Left renal cortex interstitium (tissue), 4 donors: ENCODE measurements at regions not wholly inside any gene's neighbourhood (a gene's known extent, or its start where the extent isn't known, plus 50 kb on each side); places are given as distances from the start of the nearest gene placed in this dataset.

ENCODE experiments used
- DNase-seq, 4 donors: peaks; one replicate each; pipeline ENCODE4 v3.0.0-alpha.2; 2013; ENCODE audit warnings: low read depth in 4 of 4, low spot score in 2 of 4, missing footprints in 1 of 4

- no peak for DNase-seq
Observed at GRCh38 chr11:13868710-13869397, 93.7 kb upstream of the SPON1 start.

- DNase-seq: no peak
Observed at GRCh38 chr11:13869398-13869886, 93.1 kb upstream of the SPON1 start.

DNA sequence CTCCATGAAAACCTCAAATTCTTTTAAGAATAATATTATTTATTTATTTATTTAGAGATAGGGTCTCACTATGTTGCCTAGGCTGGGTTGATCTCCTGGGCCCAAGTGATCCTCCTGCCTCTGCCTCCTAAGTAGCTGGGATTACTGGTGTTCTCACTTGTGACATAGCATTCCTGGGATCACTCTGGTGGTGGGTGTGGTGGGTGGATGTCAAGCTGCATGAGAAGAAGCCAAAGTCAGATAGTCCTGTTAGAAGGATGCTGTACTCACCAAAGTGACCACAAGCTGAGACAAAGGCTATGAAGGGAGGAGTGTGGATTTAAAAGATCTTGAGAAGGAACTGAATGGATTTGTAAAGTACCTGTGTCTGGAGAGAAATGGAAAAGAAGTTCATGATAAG lies 87.9 kb upstream of the SPON1 start:
- DNase-seq: no peak

DNA sequence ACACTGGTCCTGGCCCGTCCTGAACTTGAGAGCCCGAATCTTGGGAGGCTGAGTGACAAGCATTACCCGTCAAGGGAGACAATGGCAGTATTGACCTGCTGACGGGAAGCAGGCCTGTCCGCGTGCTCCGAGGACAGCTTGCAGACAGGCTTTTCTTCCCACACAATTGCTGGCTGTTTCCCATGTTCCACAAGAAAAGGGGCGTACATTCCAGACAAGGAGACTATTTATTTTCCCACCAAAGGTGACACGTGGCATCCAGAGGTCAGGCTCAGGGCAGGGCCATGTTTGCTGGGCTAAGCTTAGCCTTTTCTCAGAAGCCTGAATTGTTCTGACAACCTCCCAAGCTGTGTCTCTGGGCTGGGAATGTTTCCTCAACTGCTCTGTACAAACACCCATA lies 86.9 kb upstream of the SPON1 start:
- no peak for DNase-seq

DNA sequence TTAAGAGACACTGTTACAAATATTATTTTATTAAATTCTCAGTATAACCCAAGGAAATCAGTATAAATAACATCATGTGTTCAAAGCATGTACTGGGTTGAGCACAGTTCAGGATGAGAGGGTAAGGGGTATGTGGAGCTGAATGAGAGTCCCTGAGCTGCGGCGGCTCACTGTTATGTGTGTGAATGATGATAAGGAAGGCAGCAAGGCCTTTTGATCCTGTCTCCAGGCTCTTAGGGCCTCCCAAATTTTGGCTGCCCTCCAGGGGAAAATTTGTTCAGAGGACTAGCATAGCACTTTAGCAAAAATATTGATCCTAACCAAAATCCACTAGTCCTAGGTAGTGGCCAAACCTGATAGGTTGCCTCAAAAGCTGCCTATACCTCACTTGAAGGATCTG lies 86.1 kb upstream of the SPON1 start:
- DNase-seq: no peak

DNA sequence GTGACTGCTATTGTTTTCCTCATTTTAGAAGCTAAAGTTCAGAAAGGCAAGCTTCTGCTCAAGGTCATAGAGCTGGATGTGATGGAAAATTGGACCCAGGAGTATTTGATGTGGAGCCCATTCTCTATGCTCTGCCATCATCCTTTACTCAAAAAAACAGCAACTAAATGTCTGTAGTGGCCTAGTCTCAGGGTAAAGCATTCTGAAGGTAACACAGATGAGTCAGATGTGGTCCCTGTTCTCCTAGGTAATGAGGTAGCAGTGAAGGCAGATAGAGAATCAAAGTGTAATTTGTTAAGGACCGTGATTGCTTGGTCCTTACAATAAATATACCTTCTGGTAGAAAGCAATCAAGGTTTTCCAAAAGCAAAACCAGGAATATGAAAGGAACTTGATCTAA lies 84.4 kb upstream of the SPON1 start:
- no peak for DNase-seq

GRCh38 chr11:13880634-13881033 lies 81.9 kb upstream of the SPON1 start:
- no peak for DNase-seq

DNA sequence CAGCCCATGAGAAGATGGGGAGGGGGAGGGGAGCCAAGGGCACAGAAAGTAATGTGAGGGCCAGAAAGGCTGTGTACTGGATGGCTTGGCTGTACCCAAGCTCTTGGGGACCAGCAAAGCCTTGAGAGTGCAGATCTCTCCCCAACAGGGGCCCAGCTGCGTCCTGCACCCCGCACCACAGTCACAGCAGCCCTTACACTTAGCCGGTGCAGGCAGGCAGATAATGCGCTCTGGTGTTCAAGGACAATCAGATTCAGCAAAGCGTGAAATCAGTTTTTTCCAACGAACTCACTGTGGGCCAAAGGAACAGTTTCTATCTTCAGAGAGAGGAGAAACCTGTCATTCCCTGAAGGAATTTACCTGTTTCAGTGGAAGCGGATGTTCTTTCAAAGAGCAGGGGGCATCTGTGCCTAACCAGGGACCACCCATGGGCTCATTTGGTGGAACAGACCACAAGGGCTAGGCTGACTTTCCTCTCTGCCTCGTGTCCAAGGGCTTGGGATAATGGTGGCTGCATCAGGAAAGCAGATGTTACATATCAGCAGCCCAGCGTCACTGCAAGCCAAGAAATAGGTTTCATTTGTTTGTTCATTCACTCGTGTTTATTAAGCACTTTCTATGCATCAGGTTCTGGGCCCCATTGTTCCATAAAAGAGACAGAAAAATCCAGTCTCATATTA lies 81.2 kb upstream of the SPON1 start:
- DNase-seq: no peak

GRCh38 chr11:13883042-13883441 lies 79.5 kb upstream of the SPON1 start:
- no peak for DNase-seq

- DNase-seq: no peak
Observed at GRCh38 chr11:13883589-13883988, 78.9 kb upstream of the SPON1 start.

GRCh38 chr11:13884158-13884799 lies 78.2 kb upstream of the SPON1 start:
- no peak for DNase-seq

DNA sequence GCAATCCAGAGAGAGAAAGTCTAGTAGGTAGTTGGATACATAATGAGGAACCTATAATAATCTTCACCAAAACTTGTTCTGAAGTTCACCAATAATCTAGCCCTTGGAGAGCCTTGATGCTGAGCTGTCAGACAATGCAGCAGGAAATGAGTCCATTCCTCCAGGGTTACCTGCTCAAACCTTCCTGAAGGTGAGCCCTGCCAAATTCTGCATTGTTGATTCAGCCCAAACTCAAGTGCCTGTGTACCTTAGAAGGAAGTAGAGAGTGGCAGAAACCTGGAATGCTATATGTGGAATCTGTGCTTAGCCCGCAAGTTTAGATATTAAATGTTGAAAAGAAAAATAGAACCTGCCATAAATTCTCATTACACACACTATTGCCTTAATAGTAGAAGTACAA lies 77.4 kb upstream of the SPON1 start:
- DNase-seq: no peak

DNA sequence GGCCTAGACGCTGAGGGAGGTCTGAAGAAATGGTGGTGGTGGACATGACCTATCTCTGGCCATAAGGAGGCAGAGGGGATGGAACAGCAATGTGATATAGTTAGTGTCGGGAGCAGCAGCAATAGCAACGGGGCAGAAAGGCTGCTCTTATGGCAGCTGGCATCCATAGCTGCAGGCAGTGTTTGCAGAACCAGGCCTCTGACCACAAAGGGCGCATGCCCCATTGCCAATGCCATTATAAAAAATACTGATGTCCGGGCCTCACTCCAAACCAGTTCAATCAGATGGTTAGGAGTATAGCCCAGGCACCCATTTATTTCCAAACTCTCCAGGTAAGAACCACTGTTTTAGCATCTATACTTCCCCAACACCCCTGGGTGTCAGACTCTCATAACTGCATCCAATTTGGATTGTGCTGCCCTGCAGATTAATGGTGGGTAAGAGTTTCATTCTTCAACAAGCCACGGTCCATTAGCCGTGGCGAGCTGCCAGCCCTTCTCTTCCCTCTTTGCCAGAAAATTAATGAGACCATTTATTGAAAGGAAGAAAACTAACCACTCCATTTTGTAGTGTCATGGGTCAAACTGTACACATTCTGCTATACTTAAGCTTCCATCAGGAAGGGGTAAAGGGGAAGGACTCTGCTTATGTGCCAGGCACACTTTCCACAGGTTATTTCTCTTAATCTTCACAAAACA lies 72.8 kb upstream of the SPON1 start:
- peak in 1 of 4 donors; percentile 21 for DNase-seq

GRCh38 chr11:13891911-13892310 lies 70.6 kb upstream of the SPON1 start:
- DNase-seq: no peak

GRCh38 chr11:13896175-13896980 lies 66.1 kb upstream of the SPON1 start:
- DNase-seq: no peak

- no peak for DNase-seq
Observed at GRCh38 chr11:13896981-13897353, 65.6 kb upstream of the SPON1 start.

DNA sequence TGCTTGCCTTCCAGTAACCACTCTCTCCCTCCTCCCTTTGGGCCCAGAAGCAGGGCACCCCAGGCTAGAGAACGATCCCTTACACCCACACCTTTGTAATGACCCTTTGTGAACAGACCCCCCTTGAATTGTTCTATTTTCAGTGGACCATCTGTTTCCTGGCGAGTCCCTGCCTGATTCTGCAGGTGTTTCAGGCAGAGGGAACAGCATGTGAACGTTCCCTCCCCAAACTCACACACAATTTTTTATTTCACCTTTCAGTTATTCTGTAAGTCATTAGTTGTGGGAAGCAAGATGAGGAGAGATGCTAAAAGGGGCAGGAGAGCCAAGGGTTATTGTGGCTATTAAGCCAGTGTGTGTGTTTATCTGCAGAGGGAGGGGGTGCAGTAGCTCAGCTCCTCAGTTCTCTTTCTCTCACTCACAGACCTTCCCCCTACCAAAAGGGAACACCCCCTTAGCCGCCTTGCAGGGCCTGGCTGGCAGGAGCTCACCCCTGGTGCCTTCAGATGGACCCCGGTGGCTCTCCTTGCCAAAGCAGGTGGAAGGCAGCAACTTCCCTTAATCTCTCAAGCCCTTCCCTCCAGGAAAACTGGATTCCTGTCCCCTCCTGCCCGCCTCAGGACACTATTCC lies 64.8 kb upstream of the SPON1 start:
- no peak for DNase-seq

DNA sequence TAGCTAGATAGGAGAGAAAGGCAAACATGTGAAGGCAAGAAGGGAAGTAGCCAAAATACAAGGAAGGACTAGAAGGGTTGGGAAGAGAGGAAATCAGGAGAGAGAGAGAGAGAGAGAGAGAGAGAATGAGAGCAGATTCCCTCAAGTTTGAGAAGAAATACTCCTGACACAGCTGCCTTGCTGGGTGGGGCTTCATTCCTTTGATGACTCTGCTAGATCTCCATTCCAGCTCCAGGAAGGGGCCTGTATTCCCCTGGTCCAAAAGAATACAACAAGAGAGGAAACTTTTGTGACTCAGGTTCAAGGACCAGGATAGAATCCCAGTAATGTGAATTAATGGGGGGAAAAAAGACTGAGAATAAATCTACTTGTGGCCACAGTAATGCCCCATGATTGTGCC lies 62.9 kb upstream of the SPON1 start:
- no peak for DNase-seq

- DNase-seq: no peak
Observed at GRCh38 chr11:13902523-13902922, 60.0 kb upstream of the SPON1 start.

GRCh38 chr11:13905137-13905781 lies 57.3 kb upstream of the SPON1 start:
- no peak for DNase-seq
